Liver (tissue), 8 donors: ENCODE measurements at regions not wholly inside any gene's neighbourhood (a gene's known extent, or its start where the extent isn't known, plus 50 kb on each side); places are given as distances from the start of the nearest gene placed in this dataset.
A peak's percentile ranks its signal among the peaks of the same experiment; 100 is the strongest.

Experiments used
- DNase-seq: peaks from one replicate; pipeline ENCODE4 v3.0.0-alpha.2; 2017; ENCODE audit warnings: low spot score
- H3K27ac ChIP-seq, 2 donors: one replicate each; pipeline ENCODE4 v1.7.0; 2013; ENCODE audit warnings: inconsistent platforms in 2 of 2, low read length in 2 of 2, control low read depth in 1 of 2, low read depth in 1 of 2, mild to moderate bottlenecking in 1 of 2
- H3K27me3 ChIP-seq, 4 donors: one replicate each; pipeline versions ENCODE4 v1.6.1 to v1.7.0; 2013; ENCODE audit warnings: low read length in 3 of 4, inconsistent platforms in 1 of 4, mild to moderate bottlenecking in 1 of 4, moderate library complexity in 1 of 4; ENCODE audit not compliant: control insufficient read depth in 4 of 4, insufficient read depth in 4 of 4
- H3K36me3 ChIP-seq, 4 donors: one replicate each; pipeline versions ENCODE4 v1.6.1 to v1.7.0; 2013; ENCODE audit warnings: low read length in 3 of 4, mild to moderate bottlenecking in 3 of 4, low read depth in 1 of 4, moderate library complexity in 1 of 4; ENCODE audit not compliant: control insufficient read depth in 4 of 4, insufficient read depth in 3 of 4
- H3K4me1 ChIP-seq, 4 donors: one replicate each; pipeline versions ENCODE4 v1.6.1 to v1.7.0; 2013; ENCODE audit warnings: low read length in 3 of 4, mild to moderate bottlenecking in 3 of 4, moderate library complexity in 1 of 4; ENCODE audit not compliant: control insufficient read depth in 4 of 4, insufficient read depth in 4 of 4
- H3K4me3 ChIP-seq, 3 donors: one replicate each; pipeline versions ENCODE4 v1.6.1 to v1.7.0; 2013; ENCODE audit warnings: low read length in 3 of 3, control low read depth in 1 of 3, low read depth in 1 of 3, mild to moderate bottlenecking in 1 of 3
- H3K9ac ChIP-seq, 2 donors: one replicate each; pipeline ENCODE4 v1.7.0; 2013; ENCODE audit warnings: low read length in 2 of 2, mild to moderate bottlenecking in 2 of 2, moderate library complexity in 2 of 2, control low read depth in 1 of 2, low read depth in 1 of 2
- H3K9me3 ChIP-seq, 4 donors: one replicate each; pipeline versions ENCODE4 v1.6.1 to v1.7.0; 2013; ENCODE audit warnings: low read length in 3 of 4; ENCODE audit not compliant: control insufficient read depth in 4 of 4
- CTCF ChIP-seq: fragments of 150-350 bp; IDR thresholded peaks from 2 replicates; pipeline ENCODE4 v1.5.1; 2017; ENCODE audit warnings: improper control_type of control experiment, low read depth, low read length; ENCODE audit not compliant: missing input control
- EGR1 ChIP-seq, 2 donors: IDR thresholded peaks; 2 replicates each; pipeline ENCODE4 v1.6.1; 2016 to 2018; ENCODE audit warnings: antibody characterized with exemption in 2 of 2, low read depth in 2 of 2
- FOXA1 ChIP-seq: IDR thresholded peaks from 2 replicates; pipeline ENCODE4 v1.6.1; 2016; ENCODE audit warnings: antibody characterized with exemption
- FOXA2 ChIP-seq: IDR thresholded peaks from 2 replicates; pipeline ENCODE4 v1.6.1; 2016; ENCODE audit warnings: antibody characterized with exemption
- GABPA ChIP-seq, 2 donors: IDR thresholded peaks in 1 of 2; conservative IDR thresholded peaks in 1 of 2; 2 replicates each; pipeline ENCODE4 v1.6.1; 2016; ENCODE audit warnings: antibody characterized with exemption in 2 of 2, mild to moderate bottlenecking in 1 of 2, moderate library complexity in 1 of 2
- HNF4A ChIP-seq, 2 donors: conservative IDR thresholded peaks; 2 replicates each; pipeline ENCODE4 v1.6.1; 2016; ENCODE audit warnings: antibody characterized with exemption in 2 of 2, mild to moderate bottlenecking in 2 of 2
- HNF4G ChIP-seq: IDR thresholded peaks from 2 replicates; pipeline ENCODE4 v1.6.1; 2016; ENCODE audit warnings: antibody characterized with exemption
- JUND ChIP-seq, 2 donors: IDR thresholded peaks; 2 replicates each; pipeline ENCODE4 v1.6.1; 2016; ENCODE audit warnings: antibody characterized with exemption in 2 of 2
- MAX ChIP-seq: IDR thresholded peaks from 2 replicates; pipeline ENCODE4 v1.6.1; 2016; ENCODE audit warnings: antibody characterized with exemption
- NR2F2 ChIP-seq: IDR thresholded peaks from 2 replicates; pipeline ENCODE4 v1.6.1; 2016; ENCODE audit warnings: antibody characterized with exemption
- RAD21 ChIP-seq, 2 donors: IDR thresholded peaks; 2 replicates each; pipeline ENCODE4 v1.6.1; 2016; ENCODE audit warnings: antibody characterized with exemption in 2 of 2, mild to moderate bottlenecking in 2 of 2
- REST ChIP-seq: IDR thresholded peaks from 2 replicates; pipeline ENCODE4 v1.6.1; 2016; ENCODE audit warnings: antibody characterized with exemption, mild to moderate bottlenecking
- RXRA ChIP-seq, 2 donors: IDR thresholded peaks; 2 replicates each; pipeline ENCODE4 v1.6.1; 2017 to 2018; ENCODE audit warnings: antibody characterized with exemption in 2 of 2, mild to moderate bottlenecking in 1 of 2
- SP1 ChIP-seq: IDR thresholded peaks from 2 replicates; pipeline ENCODE4 v1.6.1; 2018; ENCODE audit warnings: antibody characterized with exemption, mild to moderate bottlenecking
- TAF1 ChIP-seq: conservative IDR thresholded peaks from 2 replicates; pipeline ENCODE4 v1.6.1; 2016; ENCODE audit warnings: antibody characterized with exemption, mild to moderate bottlenecking
- YY1 ChIP-seq: IDR thresholded peaks from 2 replicates; pipeline ENCODE4 v1.6.1; 2016; ENCODE audit warnings: antibody characterized with exemption, mild to moderate bottlenecking
- ZBTB33 ChIP-seq: IDR thresholded peaks from 2 replicates; pipeline ENCODE4 v1.6.1; 2016; ENCODE audit warnings: antibody characterized with exemption
- WGBS: extraction: QIAGEN DNeasy Blood & Tissue Kit; methylation state at CpG from one replicate; pipeline ENCODE4 v1.1.7; 2013; 5-methylcytosine and 5-hydroxymethylcytosine counted together
- TF ChIP-seq, protein P1 (sequence below): IDR thresholded peaks from 2 replicates; pipeline ENCODE4 v1.6.1; 2016; ENCODE audit warnings: antibody characterized with exemption
- donor health status: healthy.
- donor health status: healthy.
- donor health status: healthy.
- donor health status: healthy.
- donor health status: healthy.

- TF ChIP-seq CTCF (no peak), FOXA1 (no peak), JUND (IDR thresholded peaks at IDR 0.05) (peak; percentile 94 to 97)
These were observed 150.2 kb upstream of the SPATS2L start (continued) for GRCh38 chr2:200156166-200156835.

DNA sequence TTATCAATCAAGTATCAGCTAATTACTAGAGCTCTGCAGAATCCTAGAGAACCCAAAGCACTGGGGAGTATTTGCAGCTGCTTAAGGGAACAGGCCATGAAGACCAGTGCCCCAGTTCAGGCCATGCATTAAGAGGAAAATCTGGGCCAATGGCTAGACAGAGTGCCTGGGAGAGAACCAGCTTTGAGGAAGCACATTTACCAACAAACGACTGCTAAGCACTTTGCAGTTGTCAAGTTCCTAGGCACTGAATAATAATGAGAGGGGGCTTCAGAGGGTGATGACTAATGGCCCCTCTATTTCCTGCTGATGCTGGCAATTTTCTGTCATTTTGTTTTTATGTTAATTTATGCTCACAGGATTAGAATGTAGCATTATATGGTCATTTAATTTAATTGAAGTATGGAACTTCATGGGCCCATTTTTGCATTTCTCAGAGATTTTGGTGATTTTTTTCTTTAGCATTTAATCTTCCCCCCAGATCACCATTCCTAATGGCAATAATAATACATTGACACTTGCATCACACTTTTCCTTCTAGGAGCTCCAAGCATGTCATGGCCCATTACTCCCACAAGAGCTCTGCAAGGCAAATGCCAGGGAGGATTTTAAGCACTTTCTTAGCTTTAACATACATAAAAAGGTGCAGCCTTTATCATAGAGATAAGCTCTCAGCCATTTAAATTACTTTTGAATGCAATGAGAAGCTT is 147.7 kb upstream of the SPATS2L start:
- H3K9me3 ChIP-seq, result no peaks in the 10 kb centered on the region
- no peaks in the 10 kb centered on the region for H3K36me3 ChIP-seq
- no peaks in the 10 kb centered on the region for H3K27me3 ChIP-seq
- no peak overlapping the region for H3K4me3 ChIP-seq
- no peak overlapping the region for H3K27ac ChIP-seq
- no peak for DNase-seq
- TF ChIP-seq HNF4A (conservative IDR thresholded peaks at IDR 0.05) (no peak), HNF4G (no peak), RAD21 (IDR thresholded peaks at IDR 0.05) (no peak), NR2F2 (no peak), TAF1 (no peak), RXRA (IDR thresholded peaks at IDR 0.05) (no peak), ZBTB33 (no peak), CTCF (no peak), MAX (no peak), REST (no peak), JUND (IDR thresholded peaks at IDR 0.05) (no peak), EGR1 (IDR thresholded peaks at IDR 0.05; ENCODE audit: low read depth in 2 of 2) (no peak), SP1 (no peak), FOXA2 (no peak), YY1 (no peak), GABPA (IDR thresholded peaks at IDR 0.05 in 1 of 2, conservative IDR thresholded peaks at IDR 0.05 in 1 of 2) (no peak), FOXA1 (no peak)
- TF ChIP-seq, protein P1, sequence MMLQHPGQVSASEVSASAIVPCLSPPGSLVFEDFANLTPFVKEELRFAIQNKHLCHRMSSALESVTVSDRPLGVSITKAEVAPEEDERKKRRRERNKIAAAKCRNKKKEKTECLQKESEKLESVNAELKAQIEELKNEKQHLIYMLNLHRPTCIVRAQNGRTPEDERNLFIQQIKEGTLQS, result no peak
- H3K9ac ChIP-seq, result no peak overlapping the region
- H3K4me1 ChIP-seq, result peaks cover 0 to 3% (median 0%) of the 10 kb centered on the region in 4 donors
- 72% methylated on average over 1 of the region's 1 CpG for whole genome bisulfite sequencing
